Hepatocyte (in vitro differentiated cells): ENCODE measurements at regions not wholly inside any gene's neighbourhood (a gene's known extent, or its start where the extent isn't known, plus 50 kb on each side); places are given as distances from the start of the nearest gene placed in this dataset.

ENCODE experiments used
- CTCF ChIP-seq: fragments of 200-600 bp; sonication (generic); IDR thresholded peaks from 2 replicates; pipeline ENCODE4 v1.5.1; 2016; ENCODE audit warnings: antibody characterized with exemption, mild to moderate bottlenecking; ENCODE audit not compliant: poor library complexity
- EZH2 ChIP-seq: fragments of 200-600 bp; sonication (generic); IDR thresholded peaks from 2 replicates; pipeline ENCODE4 v1.6.1; 2016; ENCODE audit warnings: antibody characterized with exemption, mild to moderate bottlenecking, borderline replicate concordance

DNA sequence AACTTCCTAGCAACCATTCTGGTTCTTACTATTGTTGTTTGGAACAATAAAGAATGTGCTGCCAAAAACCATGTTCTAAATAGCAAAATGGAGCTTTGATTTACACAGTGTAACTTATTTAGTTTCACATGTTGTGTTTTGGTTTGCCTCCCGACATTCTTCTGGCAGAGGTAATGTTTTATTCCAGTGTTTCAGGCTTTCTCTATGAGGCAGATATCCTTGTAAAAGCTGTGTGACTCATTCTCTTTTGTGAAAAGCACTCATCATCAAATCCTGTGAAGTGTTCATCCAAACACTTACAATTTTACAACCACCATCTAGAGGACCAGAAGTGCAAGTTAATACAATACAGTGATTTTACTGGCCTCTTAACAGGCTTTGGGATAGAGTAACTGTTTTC is 219.0 kb upstream of the GIMD1 start:
- TF ChIP-seq CTCF = no peak
- TF ChIP-seq EZH2 = no peak
